IMR-90 (cell line): ENCODE measurements at regions not wholly inside any gene's neighbourhood (a gene's known extent, or its start where the extent isn't known, plus 50 kb on each side); places are given as distances from the start of the nearest gene placed in this dataset.

ENCODE experiments used
- ATAC-seq: fragments of 200-7000 bp; cut with Tn5 transposase; 2 replicates; pipeline ENCODE4 v1.9.1; 2020; ENCODE audit warnings: low read depth, mild to moderate bottlenecking, moderate library complexity
- BruUV-seq: library from RNA; stranded (reverse); fragments of 400-500 nt; replicated peaks from 2 replicates; lab custom pipeline; 2021; lab: Mats Ljungman, UMichigan
- CTCF ChIA-PET: fragments of 300-600 bp; formaldehyde crosslinking; extraction: SDS; loops from one replicate; lab custom pipeline; 2021; ENCODE audit warnings: antibody characterized with exemption; lab: Yijun Ruan, JAX
- POLR2A ChIA-PET: fragments of 300-600 bp; sonication (Branson Sonifier 250); formaldehyde crosslinking; loops from one replicate; lab custom pipeline; 2022; ENCODE audit warnings: antibody characterized with exemption; ENCODE audit not compliant: unreplicated experiment; lab: Charles Lee
- DNase-seq: peaks from one replicate; pipeline ENCODE4 v3.0.0; 2013
- H2AFZ ChIP-seq: replicated peaks from 2 replicates; pipeline ENCODE3; 2013; ENCODE audit warnings: low read length, mild to moderate bottlenecking; ENCODE audit not compliant: poor library complexity
- H2AK5ac ChIP-seq: 2 replicates; pipeline ENCODE4 v1.6.1; 2013; ENCODE audit warnings: low read depth, low read length, inconsistent platforms
- H2AK9ac ChIP-seq: replicated peaks from 2 replicates; pipeline ENCODE3; 2013; ENCODE audit warnings: mild to moderate bottlenecking, low read depth, low read length, moderate library complexity; ENCODE audit not compliant: poor library complexity
- H2BK120ac ChIP-seq: 2 replicates; pipeline ENCODE4 v1.6.1; 2013; ENCODE audit warnings: low read depth, low read length, inconsistent platforms
- H2BK15ac ChIP-seq: 3 replicates; pipeline ENCODE4 v1.6.1; 2013; ENCODE audit warnings: low read depth, low read length, inconsistent platforms
- H2BK20ac ChIP-seq: 2 replicates; pipeline ENCODE4 v1.6.1; 2013; ENCODE audit warnings: low read depth, mild to moderate bottlenecking, inconsistent platforms, low read length, moderate library complexity
- H2BK5ac ChIP-seq: 2 replicates; pipeline ENCODE4 v1.6.1; 2013; ENCODE audit warnings: mild to moderate bottlenecking, low read depth, low read length, inconsistent platforms; ENCODE audit not compliant: poor library complexity, severe bottlenecking
- H3K14ac ChIP-seq: replicated peaks from 2 replicates; pipeline ENCODE4 v1.6.1; 2013; ENCODE audit warnings: low read depth, low read length, inconsistent platforms
- H3K18ac ChIP-seq: 2 replicates; pipeline ENCODE4 v1.6.1; 2013; ENCODE audit warnings: low read depth, low read length, control low read depth
- H3K23ac ChIP-seq: 2 replicates; pipeline ENCODE4 v1.6.1; 2013; ENCODE audit warnings: low read depth, low read length, inconsistent platforms
- H3K27ac ChIP-seq: 2 replicates; pipeline ENCODE4 v1.5.1; 2013; ENCODE audit warnings: mild to moderate bottlenecking, control low read depth, low read length; ENCODE audit not compliant: insufficient read depth
- H3K27me3 ChIP-seq: 2 replicates; pipeline ENCODE4 v1.6.1; 2013; ENCODE audit warnings: low read length; ENCODE audit not compliant: control insufficient read depth, insufficient read depth
- H3K36me3 ChIP-seq: 2 replicates; pipeline ENCODE4 v1.6.1; 2013; ENCODE audit warnings: low read length, mixed read lengths; ENCODE audit not compliant: control insufficient read depth, insufficient read depth
- H3K4ac ChIP-seq: 2 replicates; pipeline ENCODE4 v1.6.1; 2013; ENCODE audit warnings: low read depth, low read length, inconsistent platforms
- H3K4me1 ChIP-seq: 2 replicates; pipeline ENCODE4 v1.6.1; 2013; ENCODE audit warnings: low read length, mixed read lengths; ENCODE audit not compliant: control insufficient read depth, insufficient read depth
- H3K4me2 ChIP-seq: 2 replicates; pipeline ENCODE4 v1.6.1; 2013; ENCODE audit warnings: low read depth, mild to moderate bottlenecking, control low read depth, low read length, moderate library complexity
- H3K4me3 ChIP-seq: 2 replicates; pipeline ENCODE4 v1.5.1; 2013; ENCODE audit warnings: low read depth, mild to moderate bottlenecking, control low read depth, low read length, moderate library complexity; ENCODE audit not compliant: insufficient read depth
- H3K56ac ChIP-seq: 2 replicates; pipeline ENCODE4 v1.6.1; 2013; ENCODE audit warnings: low read length, inconsistent platforms; ENCODE audit not compliant: insufficient read depth; ENCODE audit errors: extremely low read depth
- H3K79me1 ChIP-seq, 2 experiments: 2 replicates each; pipeline ENCODE4 v1.6.1; 2013; ENCODE audit warnings: low read length in 2 of 2, inconsistent platforms in 1 of 2, low read depth in 1 of 2
- H3K9ac ChIP-seq: 2 replicates; pipeline ENCODE4 v1.6.1; 2013; ENCODE audit warnings: low read depth, low read length, control low read depth
- H3K9me1 ChIP-seq: 2 replicates; pipeline ENCODE4 v1.6.1; 2013; ENCODE audit warnings: low read length, inconsistent platforms; ENCODE audit not compliant: insufficient read depth
- H3K9me3 ChIP-seq: 2 replicates; pipeline ENCODE4 v1.6.1; 2013; ENCODE audit warnings: low read length; ENCODE audit not compliant: control insufficient read depth, insufficient read depth
- H4K20me1 ChIP-seq: 2 replicates; pipeline ENCODE4 v1.6.1; 2013; ENCODE audit warnings: low read length, inconsistent platforms; ENCODE audit not compliant: insufficient read depth
- H4K5ac ChIP-seq: 2 replicates; pipeline ENCODE4 v1.6.1; 2013; ENCODE audit warnings: mild to moderate bottlenecking, low read depth, low read length, control low read depth
- H4K8ac ChIP-seq, 2 experiments: 2 replicates each; pipeline ENCODE4 v1.6.1; 2013; ENCODE audit warnings: low read depth in 2 of 2, low read length in 2 of 2, control low read depth in 1 of 2, inconsistent platforms in 1 of 2
- H4K91ac ChIP-seq: 2 replicates; pipeline ENCODE4 v1.6.1; 2013; ENCODE audit warnings: low read depth, low read length, inconsistent platforms; ENCODE audit not compliant: insufficient read depth
- BHLHE40 ChIP-seq: fragments of 150-350 bp; IDR thresholded peaks from 2 replicates; pipeline ENCODE4 v1.6.1; 2016; ENCODE audit warnings: mild to moderate bottlenecking, low read depth, low read length
- CHD1 ChIP-seq: IDR thresholded peaks from 2 replicates; pipeline ENCODE4 v1.6.1; 2012; ENCODE audit warnings: low read depth, low read length, improper control_type of control experiment
- CTCF ChIP-seq: conservative IDR thresholded peaks from 2 replicates; pipeline ENCODE4 v1.5.1; 2012; ENCODE audit warnings: mild to moderate bottlenecking, low read depth, low read length, improper control_type of control experiment
- ELK1 ChIP-seq: fragments of 150-350 bp; IDR thresholded peaks from 2 replicates; pipeline ENCODE4 v1.6.1; 2016; ENCODE audit warnings: low read depth, mild to moderate bottlenecking, low read length, moderate library complexity, borderline replicate concordance
- FOS ChIP-seq: fragments of 150-350 bp; IDR thresholded peaks from 2 replicates; pipeline ENCODE4 v1.6.1; 2016; ENCODE audit warnings: low read depth, low read length
- MAFK ChIP-seq: IDR thresholded peaks from 2 replicates; pipeline ENCODE4 v1.6.1; 2012; ENCODE audit warnings: low read depth, low read length, improper control_type of control experiment
- MAZ ChIP-seq: IDR thresholded peaks from 2 replicates; pipeline ENCODE4 v1.6.1; 2012; ENCODE audit warnings: low read depth, mild to moderate bottlenecking, low read length, improper control_type of control experiment, moderate library complexity, borderline replicate concordance
- MXI1 ChIP-seq: IDR thresholded peaks from 2 replicates; pipeline ENCODE4 v1.6.1; 2012; ENCODE audit warnings: low read depth, mild to moderate bottlenecking, low read length, moderate library complexity, borderline replicate concordance
- NFE2L2 ChIP-seq: fragments of 150-350 bp; IDR thresholded peaks from 2 replicates; pipeline ENCODE4 v1.6.1; 2016; ENCODE audit warnings: low read depth, mild to moderate bottlenecking, low read length
- POLR2A ChIP-seq: IDR thresholded peaks from 2 replicates; pipeline ENCODE4 v1.6.1; 2012; ENCODE audit warnings: mild to moderate bottlenecking, low read depth, low read length
- RAD21 ChIP-seq: IDR thresholded peaks from 2 replicates; pipeline ENCODE4 v1.6.1; 2012; ENCODE audit warnings: low read length, improper control_type of control experiment
- RFX5 ChIP-seq: IDR thresholded peaks from 2 replicates; pipeline ENCODE4 v1.8.0; 2012; ENCODE audit warnings: low read depth, mild to moderate bottlenecking, low read length, moderate library complexity
- SMC3 ChIP-seq: fragments of 150-350 bp; IDR thresholded peaks from 2 replicates; pipeline ENCODE4 v1.6.1; 2016; ENCODE audit warnings: low read depth, mild to moderate bottlenecking, antibody characterized with exemption, low read length, moderate library complexity
- WGBS, 2 experiments: methylation state at CpG; one replicate each; pipeline versions ENCODE4 v1.1.5 to v1.1.7; 2013; ENCODE audit warnings: missing lambda C conversion rate in 2 of 2; ENCODE audit not compliant: insufficient read length in 1 of 2; ENCODE audit errors: extremely low coverage in 2 of 2; 5-methylcytosine and 5-hydroxymethylcytosine counted together
- dilution Hi-C: fragments of 300-500 bp; cut with HindIII; formaldehyde crosslinking; loops from one replicate; pipeline ENCODE4 v1.14.3; 2018; ENCODE audit warnings: low sequenced_read_pairs; ENCODE audit not compliant: unreplicated experiment
- in situ Hi-C: fragments of 300-500 bp; cut with MboI; formaldehyde crosslinking; loops from 3 replicates; pipeline ENCODE4 v1.14.3; 2019; ENCODE audit warnings: low sequenced_read_pairs, inconsistent platforms, mixed read lengths
- intact Hi-C: fragments of 100-400 bp; cut with micrococcal nuclease; formaldehyde crosslinking; loops from 2 replicates; pipeline ENCODE4 v1.10.0; 2022

GRCh38 chr22:44412136-44412731 lies 85.8 kb downstream of the RTL6 start:
- Histone ChIP-seq H3K4me2 (no peak overlapping the region), H3K4me3 (no peak overlapping the region), H3K27me3 (peaks cover 7% of the 10 kb centered on the region; the same call in 1 of the 2 replicates), H3K4me1 (no peaks in the 10 kb centered on the region), H3K27ac (no peak overlapping the region), H4K8ac (no peak overlapping the region), H2AK5ac (no peak overlapping the region), H3K9ac (no peak overlapping the region), H3K18ac (no peak overlapping the region), H2BK5ac (no peak overlapping the region), H4K91ac (no peak overlapping the region), H3K36me3 (no peaks in the 10 kb centered on the region), H2AFZ (peak overlapping the region; percentile 67), H4K20me1 (no peaks in the 10 kb centered on the region), H2BK120ac (no peak overlapping the region), H2AK9ac (no peak overlapping the region), H3K4ac (no peak overlapping the region), H3K9me1 (no peaks in the 10 kb centered on the region), H3K14ac (no peak overlapping the region), H3K79me1 (no peaks in the 10 kb centered on the region), H3K56ac (no peak overlapping the region), H3K23ac (no peak overlapping the region), H2BK15ac (no peak overlapping the region), H3K9me3 (no peaks in the 10 kb centered on the region), H2BK20ac (no peak overlapping the region), H4K5ac (no peak overlapping the region)
- ATAC-seq (no peak), DNase-seq (no peak)
- in situ Hi-C loops = no loop called here
- intact Hi-C loops = no loop called here
- dilution Hi-C loops = no loop called here
- ChIA-PET CTCF (no interaction called here), POLR2A (no interaction called here)
- 81% methylated on average over 11 of the region's 19 CpGs; no CpG with 5 or more reads in 1 of the 2 experiments for WGBS, 2 experiments
- BruUV-seq = no TSS peak
- no peak for TF ChIP-seq RAD21
- no peak for TF ChIP-seq FOS
- no peak for TF ChIP-seq MXI1
- TF ChIP-seq POLR2A = no peak
- no peak for TF ChIP-seq CTCF
- TF ChIP-seq SMC3 = no peak
- no peak for TF ChIP-seq NFE2L2
- no peak for TF ChIP-seq MAFK
- no peak for TF ChIP-seq RFX5
- no peak for TF ChIP-seq CHD1
- TF ChIP-seq BHLHE40 = no peak
- TF ChIP-seq ELK1 = no peak
- TF ChIP-seq MAZ = no peak
